ENCODE measurements at regions not wholly inside any gene's neighbourhood (a gene's known extent, or its start where the extent isn't known, plus 50 kb on each side); places are given as distances from the start of the nearest gene placed in this dataset.
"Not testable (repeated sequence)": the region's sequence is repeated elsewhere in the genome, so short reads cannot be mapped to it uniquely, and the experiment has no call there.

DNA sequence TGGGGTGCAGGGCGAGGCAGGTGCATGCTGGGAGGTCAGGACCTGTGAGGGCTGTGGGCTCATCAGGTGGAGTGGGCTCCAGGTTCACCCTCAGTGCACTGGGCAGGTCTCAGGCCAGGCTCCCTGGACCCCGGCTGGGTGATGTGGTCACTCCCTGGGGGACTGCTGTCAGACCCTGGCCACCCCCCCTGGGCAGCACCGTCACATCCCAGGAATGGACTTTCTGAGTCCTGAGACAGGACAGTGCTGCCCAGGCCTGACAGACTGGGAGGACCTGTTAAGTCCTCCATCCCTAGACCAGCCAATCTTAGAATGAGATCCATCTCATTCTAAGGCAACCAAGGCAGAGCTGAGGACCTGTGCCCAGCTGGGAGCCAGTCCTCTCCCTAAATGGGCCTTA lies 227.2 kb downstream of the CWH43 start:
- H3K36me3 ChIP-seq (replicated peaks in 1 of 2; ENCODE audit: control insufficient read depth in 1 of 2, insufficient read depth in 2 of 2, low read length in 2 of 2); H2AFZ ChIP-seq (ENCODE audit: low read length); H3K9ac ChIP-seq (ENCODE audit: insufficient read depth, low read depth, low read length); H3K4me2 ChIP-seq (ENCODE audit: low read depth, low read length); CTCF ChIA-PET (ENCODE audit: low intra/inter-chr PET ratio, low total read pairs); intact Hi-C loops (cut with micrococcal nuclease; ENCODE audit: unreplicated experiment); POLR2A ChIA-PET; H4K20me1 ChIP-seq (ENCODE audit: insufficient read depth, low read length); ATAC-seq; H3K27me3 ChIP-seq (ENCODE audit: control insufficient read depth in 1 of 2, insufficient read depth in 2 of 2, low read length in 2 of 2); DNase-seq (ENCODE audit: low spot score); in situ Hi-C loops (cut with HindIII; ENCODE audit: extremely low pct_ligation_motif_present, low pct_unique_long_range_greater_than_20kb); H3K4me3 ChIP-seq (replicated peaks in 1 of 3; ENCODE audit: insufficient read depth in 1 of 3, low read depth in 2 of 3, low read length in 3 of 3); BruUV-seq (replicated peaks); H3K4me1 ChIP-seq (ENCODE audit: insufficient read depth, low read length); H3K79me2 ChIP-seq (ENCODE audit: insufficient read depth, low read length); H3K27ac ChIP-seq (ENCODE audit: extremely low read length, insufficient read depth, low read length); FAIRE-seq: not testable (repeated sequence)
- H3K9me3 ChIP-seq (ENCODE audit: low read length): peaks cover 64% of the 10 kb centered on the region
- 0% methylated on average over 2 of the region's 3 CpGs for WGBS (ENCODE audit: low lambda C conversion rate)

DNA sequence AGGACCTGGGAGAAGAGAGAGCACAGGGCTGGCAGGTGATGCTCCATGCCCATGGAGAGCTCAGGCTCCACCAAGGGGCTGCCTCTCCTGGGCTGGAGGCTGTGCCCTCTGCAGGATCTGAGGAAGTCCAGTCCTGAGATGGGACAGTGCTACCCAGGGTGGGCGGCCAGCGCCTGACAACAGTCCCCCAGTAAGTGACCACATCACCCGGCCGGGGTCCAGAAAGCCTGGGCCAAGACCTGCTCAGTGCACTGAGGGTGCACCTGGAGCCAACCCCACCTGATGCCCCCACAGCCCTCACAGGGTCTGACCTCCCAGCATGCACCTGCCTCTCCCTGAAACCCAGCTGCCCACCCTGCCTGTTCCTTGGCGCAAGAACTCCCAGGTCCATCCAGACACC lies 227.7 kb downstream of the CWH43 start:
- in situ Hi-C loops (cut with HindIII; ENCODE audit: extremely low pct_ligation_motif_present, low pct_unique_long_range_greater_than_20kb): not testable (repeated sequence)

DNA sequence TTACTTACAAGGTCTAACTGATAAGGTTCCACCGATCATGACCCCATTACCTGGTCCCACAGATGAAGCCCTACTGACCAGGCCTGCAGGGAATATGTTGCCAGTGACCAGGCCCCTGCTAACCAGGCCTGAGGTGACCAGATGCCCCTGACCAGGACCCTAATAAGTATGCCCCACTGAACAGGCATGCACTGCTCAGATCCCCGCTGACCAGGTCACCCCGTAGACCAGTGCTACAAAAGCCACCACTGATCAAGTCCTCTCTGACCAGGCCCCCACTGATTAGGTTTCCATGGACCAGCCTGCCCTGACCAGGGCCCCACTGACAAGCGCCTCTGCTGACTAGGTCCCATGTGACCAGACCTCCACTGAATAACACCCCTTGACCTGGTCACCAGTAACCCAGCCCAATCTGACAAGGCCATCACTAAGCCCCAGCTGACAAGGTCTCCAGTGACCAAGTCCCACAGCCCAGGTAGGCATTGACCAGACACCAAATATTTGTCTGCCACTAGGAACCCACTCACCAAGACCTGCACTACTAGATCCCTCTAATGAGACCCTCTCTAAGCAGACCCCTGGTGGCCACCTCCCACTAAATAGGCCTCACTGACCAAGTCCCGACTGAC lies 228.5 kb downstream of the CWH43 start:
- H3K27me3 ChIP-seq (ENCODE audit: control insufficient read depth in 1 of 2, insufficient read depth in 2 of 2, low read length in 2 of 2); H3K4me3 ChIP-seq (replicated peaks in 1 of 3; ENCODE audit: insufficient read depth in 1 of 3, low read depth in 2 of 3, low read length in 3 of 3); DNase-seq (ENCODE audit: low spot score); H3K79me2 ChIP-seq (ENCODE audit: insufficient read depth, low read length); intact Hi-C loops (cut with micrococcal nuclease; ENCODE audit: unreplicated experiment); POLR2A ChIA-PET; BruUV-seq (replicated peaks); H3K27ac ChIP-seq (ENCODE audit: extremely low read length, insufficient read depth, low read length); H4K20me1 ChIP-seq (ENCODE audit: insufficient read depth, low read length); CTCF ChIA-PET (ENCODE audit: low intra/inter-chr PET ratio, low total read pairs); H3K36me3 ChIP-seq (replicated peaks in 1 of 2; ENCODE audit: control insufficient read depth in 1 of 2, insufficient read depth in 2 of 2, low read length in 2 of 2); H3K9ac ChIP-seq (ENCODE audit: insufficient read depth, low read depth, low read length); H3K4me2 ChIP-seq (ENCODE audit: low read depth, low read length); ATAC-seq; H2AFZ ChIP-seq (ENCODE audit: low read length); FAIRE-seq; in situ Hi-C loops (cut with HindIII; ENCODE audit: extremely low pct_ligation_motif_present, low pct_unique_long_range_greater_than_20kb); H3K4me1 ChIP-seq (ENCODE audit: insufficient read depth, low read length): not testable (repeated sequence)
- WGBS (ENCODE audit: low lambda C conversion rate): 21% methylated on average over 5 of the region's 5 CpGs
- peaks cover 72% of the 10 kb centered on the region for H3K9me3 ChIP-seq (ENCODE audit: low read length)

More for the DNA sequence above, 227.7 kb downstream of the CWH43 start:
- H3K9ac ChIP-seq (ENCODE audit: insufficient read depth, low read depth, low read length); DNase-seq (ENCODE audit: low spot score); H3K27me3 ChIP-seq (ENCODE audit: control insufficient read depth in 1 of 2, insufficient read depth in 2 of 2, low read length in 2 of 2); H4K20me1 ChIP-seq (ENCODE audit: insufficient read depth, low read length); CTCF ChIA-PET (ENCODE audit: low intra/inter-chr PET ratio, low total read pairs); H3K4me2 ChIP-seq (ENCODE audit: low read depth, low read length); ATAC-seq; intact Hi-C loops (cut with micrococcal nuclease; ENCODE audit: unreplicated experiment); FAIRE-seq; H3K4me3 ChIP-seq (replicated peaks in 1 of 3; ENCODE audit: insufficient read depth in 1 of 3, low read depth in 2 of 3, low read length in 3 of 3); H2AFZ ChIP-seq (ENCODE audit: low read length); BruUV-seq (replicated peaks); H3K79me2 ChIP-seq (ENCODE audit: insufficient read depth, low read length); H3K27ac ChIP-seq (ENCODE audit: extremely low read length, insufficient read depth, low read length); H3K4me1 ChIP-seq (ENCODE audit: insufficient read depth, low read length); H3K36me3 ChIP-seq (replicated peaks in 1 of 2; ENCODE audit: control insufficient read depth in 1 of 2, insufficient read depth in 2 of 2, low read length in 2 of 2); POLR2A ChIA-PET: not testable (repeated sequence)
- peaks cover 64% of the 10 kb centered on the region for H3K9me3 ChIP-seq (ENCODE audit: low read length)
- WGBS (ENCODE audit: low lambda C conversion rate): 69% methylated on average over 5 of the region's 5 CpGs

DNA sequence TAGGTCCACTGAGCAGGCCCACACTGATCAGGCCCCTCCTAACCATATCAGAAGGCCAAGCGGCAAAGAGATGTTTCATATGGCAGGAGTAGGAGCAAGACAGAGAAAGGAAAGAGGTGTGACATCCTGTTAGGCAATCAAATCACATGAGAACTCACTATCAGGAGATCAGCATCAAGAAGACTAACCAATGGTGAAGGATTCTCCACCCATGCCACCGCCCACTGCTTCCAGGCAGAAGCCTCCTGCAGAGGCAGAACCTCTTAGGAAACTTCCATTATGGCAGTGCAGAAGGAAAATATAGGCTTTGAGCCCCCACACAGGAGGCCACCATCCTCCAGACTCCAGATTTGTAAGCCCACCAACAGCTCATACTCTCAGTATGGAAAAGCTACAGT lies 229.0 kb downstream of the CWH43 start:
- H3K27ac ChIP-seq (ENCODE audit: extremely low read length, insufficient read depth, low read length); H3K36me3 ChIP-seq (replicated peaks in 1 of 2; ENCODE audit: control insufficient read depth in 1 of 2, insufficient read depth in 2 of 2, low read length in 2 of 2); H4K20me1 ChIP-seq (ENCODE audit: insufficient read depth, low read length); H3K27me3 ChIP-seq (ENCODE audit: control insufficient read depth in 1 of 2, insufficient read depth in 2 of 2, low read length in 2 of 2); CTCF ChIA-PET (ENCODE audit: low intra/inter-chr PET ratio, low total read pairs); BruUV-seq (replicated peaks); H3K4me3 ChIP-seq (replicated peaks in 1 of 3; ENCODE audit: insufficient read depth in 1 of 3, low read depth in 2 of 3, low read length in 3 of 3); H3K4me1 ChIP-seq (ENCODE audit: insufficient read depth, low read length); POLR2A ChIA-PET; DNase-seq (ENCODE audit: low spot score); H3K4me2 ChIP-seq (ENCODE audit: low read depth, low read length); ATAC-seq; H2AFZ ChIP-seq (ENCODE audit: low read length); FAIRE-seq; H3K9ac ChIP-seq (ENCODE audit: insufficient read depth, low read depth, low read length); in situ Hi-C loops (cut with HindIII; ENCODE audit: extremely low pct_ligation_motif_present, low pct_unique_long_range_greater_than_20kb); H3K79me2 ChIP-seq (ENCODE audit: insufficient read depth, low read length); intact Hi-C loops (cut with micrococcal nuclease; ENCODE audit: unreplicated experiment): not testable (repeated sequence)
- peaks cover 78% of the 10 kb centered on the region for H3K9me3 ChIP-seq (ENCODE audit: low read length)
- 28% methylated on average over 2 of the region's 2 CpGs for WGBS (ENCODE audit: low lambda C conversion rate)
